HG02938 (cell line): ENCODE measurements at regions not wholly inside any gene's neighbourhood (a gene's known extent, or its start where the extent isn't known, plus 50 kb on each side); places are given as distances from the start of the nearest gene placed in this dataset.
"Not testable (repeated sequence)": the region's sequence is repeated elsewhere in the genome, so short reads cannot be mapped to it uniquely, and the experiment has no call there.

ENCODE experiments used
- ATAC-seq: cut with Tn5 transposase; IDR thresholded peaks from one replicate; pipeline ENCODE4 v1.9.1; 2021; ENCODE audit warnings: mild to moderate bottlenecking, moderate library complexity; ENCODE audit not compliant: unreplicated experiment

DNA sequence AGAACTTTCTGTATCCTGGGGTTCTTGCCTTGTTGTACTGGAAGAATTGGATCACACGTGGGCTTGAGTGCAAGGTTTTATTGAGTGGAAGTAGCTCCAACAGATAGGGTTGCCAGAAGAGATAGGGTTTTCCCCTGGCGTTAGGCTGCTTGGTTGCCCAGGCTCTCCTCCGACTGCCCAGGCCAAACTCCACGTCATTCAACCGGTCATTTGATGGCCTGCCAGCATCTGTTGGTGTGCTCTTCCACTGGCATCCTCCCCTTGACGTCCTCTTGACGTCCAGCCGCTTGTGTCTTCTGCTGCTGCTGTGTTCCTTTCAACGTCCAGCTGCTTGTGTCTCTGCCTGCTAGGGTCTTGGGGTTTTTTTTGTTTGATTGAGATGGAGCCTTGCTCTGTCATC, 111.2 kb upstream of the XIST start:
- ATAC-seq, result no peak

DNA sequence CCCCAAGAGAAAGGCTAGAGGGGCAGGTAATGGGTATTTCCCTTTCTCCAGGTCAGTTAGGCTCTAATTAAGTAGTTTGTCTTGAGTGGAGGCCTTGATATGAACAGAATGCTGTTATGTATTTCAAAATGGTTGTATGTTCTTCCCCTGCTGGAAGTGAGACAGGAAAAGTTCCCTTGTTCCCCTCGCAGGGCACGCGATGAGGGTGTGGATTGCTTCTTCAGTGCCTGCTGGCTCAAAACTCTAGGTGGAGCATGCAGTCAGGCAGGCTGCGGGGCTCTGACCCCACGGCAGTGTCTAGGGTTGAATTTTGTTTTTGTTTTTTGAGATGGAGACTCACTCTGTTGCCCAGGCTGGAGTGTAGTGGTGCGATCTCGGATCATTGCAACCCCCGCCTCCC, 110.4 kb upstream of the XIST start:
- no peak for ATAC-seq

DNA sequence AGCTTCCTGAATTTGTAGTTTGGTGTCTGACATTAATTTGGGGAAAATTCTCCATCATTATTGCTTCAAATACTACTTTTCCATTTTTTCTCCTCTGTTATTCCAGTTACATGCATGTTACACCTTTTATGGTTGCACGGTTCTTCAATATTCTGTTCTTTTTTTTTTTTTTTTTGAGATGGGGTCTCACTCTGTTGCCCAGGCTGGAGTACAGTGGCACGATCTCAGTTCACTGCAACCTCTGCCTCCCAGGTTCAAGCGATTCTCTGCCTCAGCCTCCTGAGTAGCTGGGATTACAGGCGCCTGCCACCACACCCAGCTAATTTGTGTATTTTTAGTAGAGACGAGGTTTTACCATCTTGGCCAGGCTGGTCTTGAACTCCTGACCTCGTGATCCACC, 109.4 kb upstream of the XIST start:
- not testable (repeated sequence) for ATAC-seq

DNA sequence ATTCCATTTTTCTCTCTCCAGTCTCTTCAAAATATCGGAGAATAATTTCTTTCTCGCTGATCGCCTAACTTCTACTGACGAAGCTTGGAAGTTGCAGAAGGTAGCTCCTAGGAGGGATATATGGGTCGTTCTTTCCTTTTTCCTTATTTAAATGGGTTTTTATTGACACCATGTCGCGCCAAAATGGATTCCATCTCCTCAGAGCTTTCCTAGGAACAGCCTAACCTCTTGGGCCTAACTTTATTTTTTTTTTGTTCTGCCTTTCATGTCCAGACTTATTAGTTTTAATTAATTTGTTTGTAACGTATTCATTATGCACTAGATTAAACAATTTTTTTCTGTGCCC, 92.0 kb upstream of the XIST start:
- ATAC-seq, result peak; percentile 12

DNA sequence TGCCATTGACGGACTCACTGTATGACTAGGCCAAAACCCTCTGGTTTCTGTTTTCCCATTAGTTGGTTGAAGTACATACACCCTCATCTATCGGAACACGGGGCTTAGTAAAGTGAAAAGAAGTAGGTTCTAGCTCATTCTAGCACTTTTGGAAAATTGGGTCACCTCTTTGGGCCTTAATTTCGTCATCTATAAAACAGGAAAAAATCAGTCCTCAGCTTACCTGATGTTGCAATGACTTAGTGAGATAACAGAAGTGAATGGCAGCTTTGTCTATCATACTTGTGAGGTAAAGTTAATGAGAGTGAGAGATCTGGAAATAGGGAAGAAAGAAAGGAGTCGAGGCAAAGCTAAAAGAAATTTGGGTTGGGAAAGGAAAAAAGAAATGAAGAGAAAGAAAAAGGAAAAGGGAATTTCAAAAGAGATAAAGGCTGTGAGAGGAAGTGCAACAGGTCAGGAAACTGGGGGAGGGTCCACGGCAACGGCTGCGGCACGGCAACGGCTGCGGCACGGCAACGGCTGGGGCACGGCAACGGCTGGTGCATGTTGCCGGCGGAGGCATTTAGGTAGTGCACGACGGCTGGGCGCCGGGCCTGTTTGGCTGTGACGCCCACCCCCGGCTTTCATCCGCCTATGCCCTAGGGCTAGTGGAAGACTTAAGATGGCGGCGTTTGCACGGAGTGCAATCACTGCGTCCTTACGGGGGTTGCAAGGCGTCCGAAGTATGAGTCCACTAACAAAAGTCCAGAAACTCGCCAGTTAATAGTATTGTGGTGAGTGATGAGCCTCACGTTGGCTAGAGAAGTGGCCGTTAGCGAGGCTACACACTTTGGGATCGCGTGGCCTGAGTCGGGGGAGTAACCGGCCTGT, 91.4 kb upstream of the XIST start:
- ATAC-seq, result peak; percentile 95

DNA sequence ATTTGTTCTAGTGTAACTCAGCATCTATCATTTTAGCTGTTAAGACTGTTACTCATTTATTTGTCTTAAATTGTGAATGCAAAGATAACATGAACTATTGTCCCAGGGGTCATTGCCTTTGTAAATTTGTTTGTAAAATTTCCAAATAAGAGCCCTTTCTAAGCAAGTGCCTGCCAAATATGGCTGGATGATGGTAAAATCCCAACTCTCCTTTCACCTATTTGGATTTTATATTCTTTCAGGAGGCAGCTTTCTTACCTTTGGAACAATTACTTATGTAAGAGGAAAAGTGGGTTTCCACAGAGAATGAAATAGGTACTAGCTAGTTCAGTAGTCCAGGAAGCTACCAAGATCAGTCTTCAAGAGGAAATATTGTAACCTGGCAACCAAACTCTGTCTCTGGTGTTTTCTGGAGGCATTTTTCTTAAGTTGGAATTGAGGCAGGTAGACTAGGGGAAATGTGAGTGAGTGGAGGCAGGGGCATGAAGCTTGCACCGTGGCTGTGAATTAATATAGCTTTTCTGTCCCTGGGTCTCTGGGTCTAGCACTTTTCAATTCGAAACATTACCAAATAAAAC, 88.5 kb upstream of the XIST start:
- ATAC-seq, result no peak

DNA sequence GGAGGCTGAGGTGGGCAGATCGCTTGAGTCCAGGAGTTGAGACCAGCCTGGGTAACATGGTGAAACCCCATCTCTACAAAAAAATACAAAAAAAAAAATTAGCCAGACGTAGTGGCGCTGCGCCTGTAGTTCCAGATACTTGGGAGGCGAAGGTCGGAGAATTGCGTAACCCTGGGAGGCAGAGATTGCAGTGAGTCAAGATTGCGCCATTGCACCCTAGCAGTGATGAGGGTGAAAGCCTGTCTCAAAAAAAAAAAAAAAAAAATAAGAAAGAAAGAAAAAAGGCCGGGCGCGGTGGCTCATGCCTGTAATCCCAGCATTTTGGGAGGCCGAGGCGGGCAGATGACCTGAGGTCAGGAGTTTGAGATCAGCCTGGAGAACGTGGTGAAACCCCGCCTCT, 85.3 kb upstream of the XIST start:
- ATAC-seq, result not testable (repeated sequence)

DNA sequence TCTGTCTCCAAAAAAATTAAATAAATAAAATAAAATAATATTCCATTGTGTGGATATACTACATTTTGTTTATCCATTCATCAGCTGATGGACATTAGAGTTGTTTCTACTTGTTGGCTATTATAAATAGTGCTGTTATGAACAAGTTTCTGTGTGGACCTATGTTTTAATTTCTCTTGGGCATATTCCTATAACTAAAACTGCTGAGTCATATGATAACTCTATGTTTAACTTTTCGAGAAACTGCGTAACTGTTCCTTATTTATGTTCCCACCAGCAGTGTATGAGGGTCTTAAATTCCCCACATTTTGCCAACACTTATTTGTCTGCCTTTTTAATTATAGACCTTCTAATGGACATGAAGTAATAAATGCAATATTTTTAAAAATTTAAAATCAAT, 80.0 kb upstream of the XIST start:
- ATAC-seq, result no peak

DNA sequence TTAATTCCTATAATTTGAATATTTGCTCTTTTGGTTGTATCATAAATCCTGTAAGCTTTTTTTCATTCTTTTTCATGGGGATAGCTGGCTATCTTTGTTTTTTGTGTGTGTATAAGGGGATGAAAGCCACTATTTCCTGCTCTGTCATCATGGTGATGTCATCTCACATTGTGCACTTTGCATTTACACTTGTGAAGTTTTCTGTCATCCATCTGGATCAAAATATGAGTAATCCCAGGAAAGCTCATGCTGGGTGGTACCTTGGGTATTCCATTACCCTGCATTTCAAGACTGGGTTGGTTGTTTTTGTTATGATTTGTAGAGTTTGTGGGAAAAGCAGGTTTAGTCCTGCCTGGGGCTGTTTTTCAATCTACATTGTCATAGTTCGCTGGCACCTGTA, 77.8 kb upstream of the XIST start:
- ATAC-seq, result no peak

DNA sequence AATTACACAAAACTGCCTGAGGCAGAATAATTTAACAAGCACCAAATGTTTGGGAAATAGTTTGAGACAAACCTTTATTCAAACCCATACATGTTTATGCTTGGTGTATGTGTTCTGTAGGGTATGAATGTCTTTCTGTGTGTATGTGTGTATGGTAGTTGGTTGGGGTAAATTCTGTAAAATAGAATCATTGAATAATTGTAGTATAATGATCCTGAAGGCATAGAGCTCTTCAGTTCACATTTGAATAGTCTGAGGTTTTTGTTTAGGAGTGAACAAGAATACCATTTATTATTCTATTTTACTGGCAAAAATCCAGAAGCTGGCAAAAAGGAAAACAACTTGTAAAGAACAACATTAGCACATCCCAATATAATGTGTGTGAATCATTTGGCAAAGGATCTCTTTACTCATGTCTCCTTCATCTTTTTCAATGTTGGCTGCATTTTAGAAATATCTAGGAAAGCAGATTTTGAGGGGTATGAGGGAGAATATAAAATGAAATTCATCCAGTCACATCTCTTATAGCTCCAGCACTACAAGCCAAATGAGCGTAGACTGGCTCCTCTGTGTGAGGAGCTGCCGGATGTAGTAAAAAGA, 70.4 kb upstream of the XIST start:
- ATAC-seq, result no peak

DNA sequence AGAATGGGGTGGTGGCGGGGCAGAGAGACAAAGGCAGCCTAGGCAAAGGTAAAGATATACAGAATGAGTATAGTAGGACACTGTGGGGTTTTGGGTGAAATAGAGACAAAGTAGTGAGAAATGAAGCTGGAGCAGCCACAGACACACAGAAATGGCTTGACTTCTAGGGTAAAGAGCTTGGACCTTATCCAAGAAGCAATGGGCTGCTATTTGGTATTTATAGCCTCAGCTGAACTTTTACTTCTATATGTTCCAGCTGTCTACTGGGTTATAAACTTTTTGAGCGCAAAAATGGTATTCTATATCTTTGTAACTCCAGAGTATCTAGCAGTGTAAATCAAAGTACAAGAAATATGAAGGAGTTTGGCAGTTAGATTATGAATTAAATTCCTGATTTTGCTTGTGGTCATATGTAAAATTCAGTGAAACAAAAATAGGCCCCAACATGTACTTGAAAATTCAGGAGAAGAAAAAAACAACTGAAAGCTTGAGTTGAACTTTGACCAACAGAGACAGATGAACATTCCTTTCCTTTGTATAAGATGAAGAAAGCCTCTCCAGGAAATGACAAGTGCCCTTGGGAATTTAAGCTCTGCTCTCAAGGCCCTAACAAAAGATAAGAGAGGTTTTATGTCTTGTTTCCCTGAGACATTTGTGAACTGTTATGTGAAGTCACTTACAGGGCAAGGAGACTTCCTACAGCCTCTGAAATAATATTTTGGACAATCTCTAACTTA, 64.6 kb upstream of the XIST start:
- ATAC-seq, result no peak

DNA sequence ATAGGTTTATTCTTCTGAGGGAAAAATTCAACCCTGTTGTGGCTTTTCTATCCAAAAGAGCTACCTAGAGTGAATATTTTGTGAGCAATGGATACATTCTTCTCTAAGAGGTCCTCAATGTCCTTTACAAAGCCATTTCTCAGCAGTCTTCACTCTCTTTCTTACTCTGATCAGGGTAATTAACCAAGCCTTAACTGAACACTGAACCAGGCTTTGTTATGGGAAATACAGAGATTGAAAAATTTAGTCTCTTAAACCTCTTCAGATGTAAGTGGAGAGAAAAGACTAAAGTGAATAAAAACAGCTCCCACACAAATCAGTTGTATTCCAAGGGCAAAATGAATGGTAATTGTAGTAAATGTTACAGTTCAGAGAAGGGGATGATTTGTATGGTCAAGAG, 64.0 kb upstream of the XIST start:
- ATAC-seq, result no peak

DNA sequence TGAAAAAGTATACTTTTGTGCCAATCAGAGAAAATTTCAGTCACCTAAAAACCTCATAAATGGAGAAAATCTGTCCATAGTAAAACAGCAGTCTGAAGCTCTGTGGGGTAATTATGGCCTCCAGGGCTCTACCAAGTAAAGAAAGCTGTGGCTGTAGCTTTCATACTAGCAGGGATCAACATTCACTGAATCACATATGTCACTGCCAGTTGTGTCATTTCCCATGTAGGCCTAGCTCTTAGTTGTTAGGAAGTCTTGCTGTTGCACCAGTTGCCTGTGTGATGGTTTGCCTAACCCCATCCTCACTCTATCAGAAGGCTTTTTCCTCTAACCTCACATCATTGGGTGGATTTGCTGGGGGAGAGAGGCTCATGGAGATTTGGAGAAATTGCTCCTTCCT, 62.3 kb upstream of the XIST start:
- not testable (repeated sequence) for ATAC-seq

DNA sequence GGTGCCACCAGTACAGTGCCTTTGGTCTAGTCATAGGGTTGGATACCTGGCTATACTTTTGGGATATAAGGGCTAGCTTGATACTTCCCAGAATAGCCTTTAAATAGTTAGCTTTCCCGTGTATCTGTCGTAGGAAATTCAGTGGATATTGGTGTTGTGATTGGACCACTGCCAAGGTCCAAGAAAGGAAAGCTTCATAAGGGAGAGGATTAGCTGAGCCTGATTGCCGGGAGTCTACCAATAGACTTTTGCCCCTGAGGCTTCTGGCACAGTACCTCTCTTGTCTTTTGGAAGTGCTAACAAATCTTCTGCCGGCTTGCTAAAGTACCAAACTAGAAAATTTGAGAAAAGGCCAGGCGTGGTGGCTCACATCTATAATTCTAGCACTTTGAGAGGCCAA, 61.1 kb upstream of the XIST start:
- no peak for ATAC-seq

DNA sequence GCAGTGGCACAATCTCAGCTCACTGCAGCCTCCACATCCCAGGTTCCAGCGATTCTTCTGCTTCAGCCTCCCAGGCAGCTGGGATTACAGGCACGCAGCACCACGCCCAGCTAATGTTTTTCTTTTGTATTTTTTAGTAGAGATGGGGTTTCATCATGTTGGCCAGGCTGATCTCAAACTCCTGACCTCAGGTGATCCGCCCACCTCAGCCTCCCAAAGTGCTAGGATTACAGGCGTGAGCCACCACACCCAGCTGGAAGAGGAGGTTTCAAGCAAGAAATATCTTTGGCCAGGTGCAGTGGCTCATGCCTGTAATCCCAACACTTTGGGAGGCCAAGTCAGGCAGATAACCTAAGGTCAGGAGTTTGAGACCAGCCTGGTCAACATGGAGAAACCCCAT, 59.4 kb upstream of the XIST start:
- not testable (repeated sequence) for ATAC-seq

DNA sequence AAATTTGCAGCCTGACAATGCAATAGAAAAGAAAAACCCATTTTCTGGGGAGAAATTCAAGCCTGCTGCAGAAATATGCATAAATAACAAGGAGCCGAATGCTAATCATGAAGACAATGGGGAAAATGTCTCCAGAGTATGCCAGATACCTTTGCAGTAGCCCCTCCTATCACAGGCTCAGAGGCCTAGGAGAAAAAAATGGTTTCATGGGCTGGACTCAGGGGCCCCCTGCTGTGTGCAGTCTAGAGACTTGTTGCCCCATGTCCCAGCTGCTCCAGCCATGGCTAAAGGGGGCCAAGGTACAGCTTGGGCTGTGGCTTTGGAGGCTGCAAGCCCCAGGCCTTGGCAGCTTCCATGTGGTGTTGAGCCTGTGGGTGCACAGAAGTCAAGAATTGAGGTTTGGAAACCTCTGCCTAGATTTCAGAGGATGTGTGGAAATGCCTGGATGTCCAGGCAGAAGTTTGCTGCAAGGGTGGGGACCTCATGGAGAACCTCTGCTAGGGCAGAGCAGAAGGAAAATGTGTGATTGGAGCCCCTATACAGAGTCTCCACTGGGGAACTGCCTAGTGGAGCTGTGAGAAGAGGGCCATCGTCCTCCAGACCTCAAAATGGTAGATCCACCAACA, 53.3 kb upstream of the XIST start:
- ATAC-seq, result not testable (repeated sequence)

DNA sequence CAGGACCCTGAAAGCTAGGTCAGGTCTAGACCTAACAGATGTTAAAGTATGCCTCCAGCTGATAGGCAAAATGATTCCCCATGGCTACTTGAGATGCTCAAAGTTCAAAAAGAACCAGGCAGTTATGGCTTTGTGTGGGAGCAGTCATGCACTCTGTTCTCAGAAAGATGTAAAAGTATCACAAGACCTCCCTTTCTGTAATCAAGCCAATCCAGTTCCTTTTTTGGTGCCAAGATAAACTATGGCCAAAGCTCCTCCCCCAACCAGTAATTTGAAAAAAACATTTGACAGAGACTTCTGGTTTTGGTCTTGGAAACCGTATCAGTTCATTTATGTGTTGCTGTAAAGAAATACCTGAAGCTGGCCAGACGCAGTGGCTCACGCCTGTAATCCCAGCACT, 51.4 kb upstream of the XIST start:
- no peak for ATAC-seq
